HepG2 (cell line): ENCODE measurements at regions not wholly inside any gene's neighbourhood (a gene's known extent, or its start where the extent isn't known, plus 50 kb on each side); places are given as distances from the start of the nearest gene placed in this dataset.

Source experiments
- ATAC-seq: fragments of 200-7000 bp; cut with Tn5 transposase; 3 replicates; pipeline ENCODE4 v1.9.1; 2020; ENCODE audit warnings: mild to moderate bottlenecking, moderate library complexity
- BruUV-seq: library from RNA; stranded (reverse); fragments of 400-500 nt; replicated peaks from 2 replicates; lab custom pipeline; 2021; lab: Mats Ljungman, UMichigan
- CTCF ChIA-PET: fragments of 300-600 bp; formaldehyde crosslinking; extraction: SDS; loops from one replicate; lab custom pipeline; 2021; ENCODE audit warnings: low total read pairs, inconsistent platforms, low intra/inter-chr PET ratio; lab: Yijun Ruan, JAX
- POLR2A ChIA-PET: fragments of 350-600 bp; sonication (Branson Sonifier 250); formaldehyde crosslinking; loops from one replicate; lab custom pipeline; 2020; ENCODE audit warnings: antibody characterized with exemption, inconsistent platforms; lab: Yijun Ruan, JAX
- DNase-seq: peaks from one replicate; pipeline ENCODE4 v3.0.0-alpha.2; 2015; ENCODE audit warnings: low spot score
- FAIRE-seq: peaks from 3 replicates; lab custom pipeline; 2011; peaks lifted over from hg19 to GRCh38; lab: Jason Lieb, UNC
- H2AFZ ChIP-seq: one replicate; pipeline ENCODE4 v1.6.1; 2011; ENCODE audit warnings: low read length, inconsistent platforms
- H3K27ac ChIP-seq: fragments of 300-600 bp; 3 replicates; pipeline ENCODE4 v1.8.0; 2011; ENCODE audit warnings: mixed run types, mild to moderate bottlenecking, mixed read lengths, low read length, inconsistent platforms; ENCODE audit not compliant: insufficient read depth; ENCODE audit errors: extremely low read length
- H3K27me3 ChIP-seq, 2 experiments: fragments of 200-600 bp in 1 of 2; 2 replicates in 1 of 2; 3 replicates in 1 of 2; pipeline versions ENCODE4 v1.6.0 to v1.8.0; 2011; ENCODE audit warnings: low read length in 2 of 2, mild to moderate bottlenecking in 2 of 2, moderate library complexity in 2 of 2, inconsistent platforms in 1 of 2; ENCODE audit not compliant: insufficient read depth in 2 of 2, control insufficient read depth in 1 of 2
- H3K36me3 ChIP-seq, 2 experiments: fragments of 200-600 bp in 1 of 2; replicated peaks in 1 of 2; 2 replicates in 1 of 2; 3 replicates in 1 of 2; pipeline versions ENCODE4 v1.5.1 to v1.8.0; 2011; ENCODE audit warnings: low read length in 2 of 2, inconsistent platforms in 1 of 2; ENCODE audit not compliant: insufficient read depth in 2 of 2, control insufficient read depth in 1 of 2
- H3K4me1 ChIP-seq: 2 replicates; pipeline ENCODE4 v1.5.1; 2012; ENCODE audit warnings: low read length, inconsistent platforms; ENCODE audit not compliant: insufficient read depth
- H3K4me2 ChIP-seq: 2 replicates; pipeline ENCODE4 v1.6.0; 2011; ENCODE audit warnings: low read depth, low read length, inconsistent platforms
- H3K4me3 ChIP-seq, 3 experiments: fragments of 200-600 bp in 1 of 3; sonication (generic), shearing (Covaris generic) in 1 of 3; replicated peaks in 1 of 3; 2 replicates each; pipeline ENCODE4 v1.5.1; 2011 to 2016; ENCODE audit warnings: low read length in 3 of 3, inconsistent platforms in 2 of 3, low read depth in 2 of 3, mild to moderate bottlenecking in 2 of 3, control low read depth in 1 of 3, mixed read lengths in 1 of 3; ENCODE audit not compliant: insufficient read depth in 1 of 3
- H3K79me2 ChIP-seq: one replicate; pipeline ENCODE4 v1.6.1; 2011; ENCODE audit warnings: low read length, inconsistent platforms; ENCODE audit not compliant: insufficient read depth
- H3K9ac ChIP-seq: 2 replicates; pipeline ENCODE4 v1.6.0; 2011; ENCODE audit warnings: mild to moderate bottlenecking, low read depth, low read length, inconsistent platforms; ENCODE audit not compliant: insufficient read depth
- H3K9me3 ChIP-seq: 2 replicates; pipeline ENCODE4 v1.5.1; 2012; ENCODE audit warnings: mild to moderate bottlenecking, low read length
- H4K20me1 ChIP-seq: 2 replicates; pipeline ENCODE4 v1.6.0; 2011; ENCODE audit warnings: inconsistent platforms, mild to moderate bottlenecking, low read length, moderate library complexity; ENCODE audit not compliant: insufficient read depth
- FOXM1 ChIP-seq: sonication (generic); formaldehyde crosslinking; IDR thresholded peaks from 2 replicates; pipeline ENCODE4 v1.5.0; 2020; ENCODE audit warnings: missing genetic modification reagents
- MEIS2 ChIP-seq: sonication (generic); formaldehyde crosslinking; IDR thresholded peaks from 2 replicates; pipeline ENCODE4 v1.9.0; 2021; ENCODE audit warnings: mild to moderate bottlenecking, missing genetic modification reagents
- PCBP2 ChIP-seq: fragments of 200-400 bp; formaldehyde crosslinking; optimal IDR thresholded peaks from 2 replicates; pipeline ENCODE3; 2018; ENCODE audit warnings: low read length, low read depth; ENCODE audit not compliant: poor library complexity, severe bottlenecking
- SOX13 ChIP-seq, 3 experiments: fragments of 450-650 bp in 1 of 3; sonication (generic) in 1 of 3; formaldehyde crosslinking in 1 of 3; IDR thresholded peaks in 2 of 3; conservative IDR thresholded peaks in 1 of 3; 2 replicates each; pipeline versions ENCODE4 v1.5.0 to v1.6.1; 2016 to 2020; ENCODE audit warnings: antibody characterized with exemption in 1 of 3, mild to moderate bottlenecking in 1 of 3, missing compliant biosample characterization in 1 of 3, missing genetic modification reagents in 1 of 3, moderate library complexity in 1 of 3
- ZBTB14 ChIP-seq: sonication (generic); formaldehyde crosslinking; IDR thresholded peaks from 2 replicates; pipeline ENCODE4 v1.4.0; 2020; ENCODE audit warnings: missing genetic modification reagents
- ZFP36L1 ChIP-seq: sonication (generic); formaldehyde crosslinking; IDR thresholded peaks from 2 replicates; pipeline ENCODE4 v1.8.0; 2022; ENCODE audit warnings: mild to moderate bottlenecking, missing genetic modification reagents, moderate library complexity
- ZNF282 ChIP-seq: fragments of 450-650 bp; IDR thresholded peaks from 2 replicates; pipeline ENCODE4 v1.6.1; 2018; ENCODE audit not compliant: partially characterized antibody
- ZNF646 ChIP-seq: sonication (generic); formaldehyde crosslinking; IDR thresholded peaks from 2 replicates; pipeline ENCODE4 v1.9.0; 2021; ENCODE audit warnings: mild to moderate bottlenecking, missing genetic modification reagents
- ZNF691 ChIP-seq: sonication (generic); formaldehyde crosslinking; IDR thresholded peaks from 2 replicates; pipeline ENCODE4 v1.4.0; 2020; ENCODE audit warnings: missing genetic modification reagents, low read depth, mild to moderate bottlenecking, borderline replicate concordance
- ZNF747 ChIP-seq: sonication (generic); formaldehyde crosslinking; IDR thresholded peaks from 2 replicates; pipeline ENCODE4 v1.8.1; 2023; ENCODE audit warnings: missing genetic modification reagents, mild to moderate bottlenecking, borderline replicate concordance
- WGBS: methylation state at CpG from one replicate; pipeline ENCODE4 v1.1.6; 2017; ENCODE audit warnings: low lambda C conversion rate; 5-methylcytosine and 5-hydroxymethylcytosine counted together
- in situ Hi-C: cut with HindIII; loops from 2 replicates; pipeline ENCODE4 v1.10.0; 2017; ENCODE audit warnings: low pct_unique_long_range_greater_than_20kb; ENCODE audit not compliant: extremely low pct_ligation_motif_present
- intact Hi-C: fragments of 100-400 bp; cut with micrococcal nuclease; formaldehyde crosslinking; loops from one replicate; pipeline ENCODE4 v1.10.0; 2022; ENCODE audit not compliant: unreplicated experiment

DNA sequence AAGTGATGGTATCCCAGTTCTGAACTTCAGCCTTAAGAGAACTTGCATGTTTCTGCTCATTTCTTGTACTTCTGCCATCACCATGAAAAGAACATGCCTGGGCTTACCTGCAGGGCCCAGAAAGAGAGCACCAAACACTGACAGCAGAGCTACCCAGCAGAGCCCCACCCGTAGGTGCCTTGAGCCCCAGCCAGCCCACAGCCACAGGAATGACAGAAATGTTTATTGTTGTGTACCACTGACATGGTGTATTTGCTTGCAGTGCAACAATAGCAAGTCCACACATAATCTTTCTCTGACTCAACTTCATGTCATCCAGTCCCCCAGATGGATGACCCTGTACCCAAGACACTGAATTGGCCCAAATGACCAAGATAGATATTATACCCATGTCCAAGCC, 195.2 kb downstream of the TSHZ3 start:
- no peak for DNase-seq
- Histone ChIP-seq H3K27ac (no peak overlapping the region), H3K4me2 (no peak overlapping the region)
- POLR2A ChIA-PET, result no interaction called here
- TF ChIP-seq ZBTB14 (CRISPR knock-in tag) (no peak), ZNF691 (no peak), MEIS2 (CRISPR knock-in tag) (no peak), PCBP2 (no peak), SOX13 (IDR thresholded peaks at IDR 0.05) (no peak), SOX13 (CRISPR knock-in tag; conservative IDR thresholded peaks at IDR 0.05 in 1 of 2, IDR thresholded peaks at IDR 0.05 in 1 of 2) (no peak), ZFP36L1 (no peak), FOXM1 (no peak), ZNF282 (no peak), ZNF646 (CRISPR knock-in tag) (no peak), ZNF747 (CRISPR knock-in tag) (no peak)
- TF ChIP-seq, all 625 proteins: peak for 0
- FAIRE-seq (no peak), ATAC-seq (no peak)
- no peak overlapping the region for H3K4me3 ChIP-seq
- intact Hi-C loops, result no loop called here
- no peaks in the 10 kb centered on the region for H4K20me1 ChIP-seq
- BruUV-seq, result no TSS peak
- no peaks in the 10 kb centered on the region for H3K36me3 ChIP-seq
- in situ Hi-C loops, result no loop called here
- no peak overlapping the region for H3K9ac ChIP-seq
- H3K79me2 ChIP-seq, result no peaks in the 10 kb centered on the region
- peaks cover 76% of the 10 kb centered on the region for H3K9me3 ChIP-seq
- H3K27me3 ChIP-seq, result no peaks in the 10 kb centered on the region
- no peaks in the 10 kb centered on the region for H3K4me1 ChIP-seq
- CTCF ChIA-PET, result no interaction called here
- no peak overlapping the region for H2AFZ ChIP-seq
- no CpG with 5 or more reads among the region's 1 CpG for WGBS
